H9 (cell line): ENCODE measurements at regions not wholly inside any gene's neighbourhood (a gene's known extent, or its start where the extent isn't known, plus 50 kb on each side); places are given as distances from the start of the nearest gene placed in this dataset.

ENCODE experiments used
- DNase-seq: peaks from one replicate; pipeline ENCODE4 v3.0.0-alpha.2; 2017
- H2AFZ ChIP-seq: one replicate; pipeline ENCODE4 v1.6.1; 2013; ENCODE audit warnings: mild to moderate bottlenecking, low read length, control low read depth, moderate library complexity
- H2AK5ac ChIP-seq: 2 replicates; pipeline ENCODE4 v1.6.1; 2013; ENCODE audit warnings: low read length, control low read depth, mixed read lengths; ENCODE audit not compliant: insufficient read length
- H2BK120ac ChIP-seq: one replicate; pipeline ENCODE4 v1.6.1; 2013; ENCODE audit warnings: low read depth, mild to moderate bottlenecking, low read length, control low read depth, inconsistent platforms; ENCODE audit not compliant: poor library complexity, severe bottlenecking
- H2BK12ac ChIP-seq: 2 replicates; pipeline ENCODE4 v1.6.1; 2013; ENCODE audit warnings: low read length, control low read depth, mixed read lengths, low read depth; ENCODE audit not compliant: insufficient read length
- H2BK15ac ChIP-seq: 2 replicates; pipeline ENCODE4 v1.6.1; 2013; ENCODE audit warnings: low read depth, low read length, control low read depth
- H2BK20ac ChIP-seq: one replicate; pipeline ENCODE4 v1.6.1; 2013; ENCODE audit warnings: low read depth, mild to moderate bottlenecking, low read length, control low read depth, inconsistent platforms; ENCODE audit not compliant: poor library complexity, severe bottlenecking
- H2BK5ac ChIP-seq: 2 replicates; pipeline ENCODE4 v1.6.1; 2013; ENCODE audit warnings: low read length, control low read depth, mixed read lengths; ENCODE audit not compliant: insufficient read length
- H3K14ac ChIP-seq: 2 replicates; pipeline ENCODE4 v1.6.1; 2013; ENCODE audit warnings: low read length, control low read depth; ENCODE audit not compliant: insufficient read depth
- H3K18ac ChIP-seq: 2 replicates; pipeline ENCODE4 v1.6.1; 2013; ENCODE audit warnings: low read depth, mild to moderate bottlenecking, mixed read lengths, low read length, control low read depth; ENCODE audit not compliant: insufficient read length
- H3K23ac ChIP-seq: 2 replicates; pipeline ENCODE4 v1.6.1; 2013; ENCODE audit warnings: low read length, control low read depth, mixed read lengths, low read depth; ENCODE audit not compliant: insufficient read length
- H3K23me2 ChIP-seq: 2 replicates; pipeline ENCODE4 v1.6.1; 2013; ENCODE audit warnings: low read depth, mild to moderate bottlenecking, mixed read lengths, low read length, control low read depth; ENCODE audit not compliant: insufficient read length, poor library complexity, severe bottlenecking
- H3K27ac ChIP-seq: 2 replicates; pipeline ENCODE4 v1.5.1; 2013; ENCODE audit warnings: low read length, control low read depth, mixed read lengths, low read depth; ENCODE audit not compliant: insufficient read length
- H3K27me3 ChIP-seq: 2 replicates; pipeline ENCODE4 v1.6.1; 2013; ENCODE audit warnings: low read length, control low read depth, inconsistent platforms; ENCODE audit not compliant: insufficient read depth
- H3K4ac ChIP-seq: 2 replicates; pipeline ENCODE4 v1.6.1; 2013; ENCODE audit warnings: low read depth, mild to moderate bottlenecking, control low read depth, inconsistent platforms, low read length, moderate library complexity
- H3K4me1 ChIP-seq: 2 replicates; pipeline ENCODE4 v1.6.1; 2013; ENCODE audit warnings: low read length, control low read depth, inconsistent platforms; ENCODE audit not compliant: insufficient read depth
- H3K4me2 ChIP-seq: 2 replicates; pipeline ENCODE4 v1.6.1; 2013; ENCODE audit warnings: low read length, control low read depth, mixed read lengths; ENCODE audit not compliant: insufficient read length, insufficient read depth
- H3K56ac ChIP-seq: 2 replicates; pipeline ENCODE4 v1.6.1; 2013; ENCODE audit warnings: low read depth, mild to moderate bottlenecking, mixed read lengths, low read length, control low read depth; ENCODE audit not compliant: insufficient read length
- H3K79me1 ChIP-seq: 2 replicates; pipeline ENCODE4 v1.6.1; 2013; ENCODE audit warnings: low read depth, mild to moderate bottlenecking, moderate library complexity, low read length, control low read depth, inconsistent platforms; ENCODE audit not compliant: insufficient read depth, poor library complexity, severe bottlenecking
- H3K79me2 ChIP-seq: 2 replicates; pipeline ENCODE4 v1.6.1; 2013; ENCODE audit warnings: low read length, control low read depth, inconsistent platforms; ENCODE audit not compliant: insufficient read depth
- H3K9ac ChIP-seq: 2 replicates; pipeline ENCODE4 v1.6.1; 2013; ENCODE audit warnings: low read length, control low read depth, mixed read lengths; ENCODE audit not compliant: insufficient read length; ENCODE audit errors: extremely low read depth
- H3K9me3 ChIP-seq: one replicate; pipeline ENCODE4 v1.6.1; 2013; ENCODE audit warnings: low read depth, low read length, inconsistent platforms; ENCODE audit not compliant: control insufficient read depth
- H3T11ph ChIP-seq: one replicate; pipeline ENCODE4 v1.6.1; 2013; ENCODE audit warnings: mild to moderate bottlenecking, low read length, control low read depth, inconsistent platforms
- H4K20me1 ChIP-seq: one replicate; pipeline ENCODE4 v1.6.1; 2013; ENCODE audit not compliant: control insufficient read depth, insufficient read length, insufficient read depth
- H4K5ac ChIP-seq: 2 replicates; pipeline ENCODE4 v1.6.1; 2013; ENCODE audit warnings: low read depth, mild to moderate bottlenecking, mixed read lengths, low read length, control low read depth; ENCODE audit not compliant: insufficient read length
- H4K8ac ChIP-seq: replicated peaks from 2 replicates; pipeline ENCODE4 v1.6.1; 2013; ENCODE audit warnings: low read length, control low read depth, mixed read lengths, low read depth; ENCODE audit not compliant: insufficient read length
- H4K91ac ChIP-seq: 2 replicates; pipeline ENCODE4 v1.6.1; 2013; ENCODE audit warnings: low read depth, mild to moderate bottlenecking, moderate library complexity, mixed read lengths, low read length, control low read depth; ENCODE audit not compliant: insufficient read length
- H3K27ac Mint-ChIP-seq, 3 experiments: 2 replicates in 2 of 3; 3 replicates in 1 of 3; pipeline ENCODE4 v1.8.0; 2020 to 2021; ENCODE audit warnings: mixed read lengths in 3 of 3, mild to moderate bottlenecking in 1 of 3, moderate library complexity in 1 of 3
- H3K27me3 Mint-ChIP-seq: 2 replicates; pipeline ENCODE4 v1.8.0; 2021; ENCODE audit warnings: low read depth, mild to moderate bottlenecking, moderate library complexity, mixed read lengths
- H3K36me3 Mint-ChIP-seq, 3 experiments: 2 replicates in 2 of 3; 3 replicates in 1 of 3; pipeline ENCODE4 v1.8.0; 2020 to 2021; ENCODE audit warnings: low read depth in 3 of 3, mixed read lengths in 3 of 3; ENCODE audit not compliant: insufficient read depth in 1 of 3
- H3K4me1 Mint-ChIP-seq, 2 experiments: 2 replicates each; pipeline ENCODE4 v1.8.0; 2020; ENCODE audit warnings: mixed read lengths in 2 of 2
- H3K4me3 Mint-ChIP-seq, 2 experiments: 2 replicates in 1 of 2; 3 replicates in 1 of 2; pipeline ENCODE4 v1.8.0; 2020 to 2021; ENCODE audit warnings: mild to moderate bottlenecking in 2 of 2, mixed read lengths in 2 of 2, moderate library complexity in 1 of 2
- H3K9me3 Mint-ChIP-seq, 2 experiments: 2 replicates in 1 of 2; 3 replicates in 1 of 2; pipeline ENCODE4 v1.8.0; 2020; ENCODE audit warnings: mild to moderate bottlenecking in 2 of 2, mixed read lengths in 2 of 2, moderate library complexity in 1 of 2
- CTCF ChIP-seq: fragments of 200-600 bp; sonication (generic); conservative IDR thresholded peaks from 3 replicates; pipeline ENCODE4 v1.8.0; 2021; ENCODE audit warnings: antibody characterized with exemption, mild to moderate bottlenecking
- WGBS: extraction: QIAGEN DNeasy Blood & Tissue Kit; methylation state at CpG from one replicate; pipeline ENCODE4 v1.1.7; 2013; ENCODE audit warnings: missing lambda C conversion rate, low lambda C conversion rate, mixed read lengths; ENCODE audit not compliant: insufficient read length; ENCODE audit errors: extremely low coverage; 5-methylcytosine and 5-hydroxymethylcytosine counted together

- Histone ChIP-seq H3K4ac (no peak overlapping the region), H3K27ac (no peak overlapping the region), H4K8ac (no peak overlapping the region), H4K5ac (no peak overlapping the region), H3K23ac (no peak overlapping the region), H4K91ac (no peak overlapping the region), H3K27me3 (no peaks in the 10 kb centered on the region), H2BK20ac (no peak overlapping the region), H2BK5ac (no peak overlapping the region), H2BK12ac (no peak overlapping the region), H3K14ac (no peak overlapping the region), H2AK5ac (no peak overlapping the region), H3K23me2 (no peaks in the 10 kb centered on the region), H3K4me2 (no peak overlapping the region), H2BK120ac (no peak overlapping the region), H3K56ac (no peak overlapping the region), H3T11ph (no peak overlapping the region), H3K9me3 (peaks cover 7% of the 10 kb centered on the region), H2BK15ac (no peak overlapping the region), H3K18ac (no peak overlapping the region), H3K79me2 (no peaks in the 10 kb centered on the region), H3K4me1 (no peaks in the 10 kb centered on the region), H4K20me1 (no peaks in the 10 kb centered on the region), H3K9ac (no peak overlapping the region), H2AFZ (no peak overlapping the region), H3K79me1 (no peaks in the 10 kb centered on the region)
- no peak for TF ChIP-seq CTCF
- H3K27ac Mint-ChIP-seq, result no peak overlapping the region
- H3K4me3 Mint-ChIP-seq, result no peak overlapping the region
- WGBS, result no CpG with 5 or more reads among the region's 3 CpGs
- DNase-seq, result no peak
- no peaks in the 10 kb centered on the region for H3K4me1 Mint-ChIP-seq
- H3K36me3 Mint-ChIP-seq, result peaks cover 7 to 18% (median 17%) of the 10 kb centered on the region in 3 experiments; a peak in 6 of 7 replicates
- peaks cover 68 to 74% of the 10 kb centered on the region in 2 experiments for H3K9me3 Mint-ChIP-seq
- H3K27me3 Mint-ChIP-seq, result no peaks in the 10 kb centered on the region; the same call in 1 of the 2 replicates
Observed at GRCh38 chr21:23837564-23837963, 1769.7 kb downstream of the MRPL39 start.
